ENCODE measurements at regions not wholly inside any gene's neighbourhood (a gene's known extent, or its start where the extent isn't known, plus 50 kb on each side); places are given as distances from the start of the nearest gene placed in this dataset.

GRCh38 chr22:49650336-49651241 lies 177.1 kb downstream of the BRD1 start:
- no peak overlapping the region for H3K27ac ChIP-seq
- ATAC-seq (no peak), DNase-seq (peak in 2 of 5 donors; percentile 4 to 42)
- peaks cover 0 to 8% (median 0%) of the 10 kb centered on the region in 12 donors for H3K9me3 ChIP-seq
- no peaks in the 10 kb centered on the region for H3K36me3 ChIP-seq
- no peak overlapping the region for H3K4me3 ChIP-seq
- no peak for TF ChIP-seq POLR2A (IDR thresholded peaks at IDR 0.05)
- TF ChIP-seq CTCF (IDR thresholded peaks at IDR 0.05) = no peak
- intact Hi-C loops (cut with DNase I) = loop anchor here in 1 of 10 donors (10.0 kb wide), 1 partner anchor 74 kb away; no protein-coding TSS in a partner anchor
- H3K27me3 ChIP-seq = peaks cover 0 to 15% (median 0%) of the 10 kb centered on the region in 9 donors
- peaks cover 0 to 8% (median under 1%) of the 10 kb centered on the region in 12 donors for H3K4me1 ChIP-seq
- 83 to 87% (median 85%) methylated on average over 32 of the region's 32 CpGs for WGBS, 4 donors

- intact Hi-C loops (cut with DNase I) = loop anchor here in 1 of 10 donors (10.0 kb wide), 1 partner anchor 75 kb away; no protein-coding TSS in a partner anchor
- Histone ChIP-seq H3K9me3 (peaks cover 0 to 8% (median 0%) of the 10 kb centered on the region in 12 donors), H3K36me3 (no peaks in the 10 kb centered on the region), H3K4me1 (peaks cover 0 to 8% (median 0%) of the 10 kb centered on the region in 12 donors), H3K27me3 (peaks cover 0 to 15% (median 0%) of the 10 kb centered on the region in 9 donors), H3K27ac (no peak overlapping the region), H3K4me3 (no peak overlapping the region)
- DNase-seq (no peak), ATAC-seq (no peak)
- no peak for TF ChIP-seq CTCF (IDR thresholded peaks at IDR 0.05)
- TF ChIP-seq POLR2A (IDR thresholded peaks at IDR 0.05) = no peak
- 67 to 74% (median 71%) methylated on average over 29 of the region's 29 CpGs for WGBS, 4 donors
These were observed 178.3 kb downstream of the BRD1 start for GRCh38 chr22:49649166-49650068.

GRCh38 chr22:49648053-49648452 lies 179.6 kb downstream of the BRD1 start:
- H3K4me1 ChIP-seq = peaks cover 0 to 8% (median 0%) of the 10 kb centered on the region in 12 donors
- DNase-seq (peak in 1 of 5 donors; percentile 55), ATAC-seq (no peak)
- H3K27me3 ChIP-seq = peaks cover 0 to 15% (median 0%) of the 10 kb centered on the region in 9 donors
- 66 to 84% (median 76%) methylated on average over 9 to 16 of the region's 16 CpGs for WGBS, 4 donors
- intact Hi-C loops (cut with DNase I) = no loop called here
- no peak overlapping the region for H3K27ac ChIP-seq
- TF ChIP-seq CTCF (IDR thresholded peaks at IDR 0.05) = no peak
- peaks cover 0 to 8% (median 0%) of the 10 kb centered on the region in 12 donors for H3K9me3 ChIP-seq
- H3K36me3 ChIP-seq = peaks cover 0 to 4% (median 0%) of the 10 kb centered on the region in 9 donors
- no peak overlapping the region for H3K4me3 ChIP-seq

Measured in heart left ventricle (tissue), 16 donors.